IMR-90 (cell line): ENCODE measurements at regions not wholly inside any gene's neighbourhood (a gene's known extent, or its start where the extent isn't known, plus 50 kb on each side); places are given as distances from the start of the nearest gene placed in this dataset.

ENCODE experiments used
- CEBPB ChIP-seq: IDR thresholded peaks from 2 replicates; pipeline ENCODE4 v1.6.1; 2012; ENCODE audit warnings: low read depth, low read length, improper control_type of control experiment
- CTCF ChIP-seq: conservative IDR thresholded peaks from 2 replicates; pipeline ENCODE4 v1.5.1; 2012; ENCODE audit warnings: mild to moderate bottlenecking, low read depth, low read length, improper control_type of control experiment
- RAD21 ChIP-seq: IDR thresholded peaks from 2 replicates; pipeline ENCODE4 v1.6.1; 2012; ENCODE audit warnings: low read length, improper control_type of control experiment

GRCh38 chr10:29886299-29886698 lies 173.1 kb downstream of the JCAD start:
- TF ChIP-seq RAD21 (no peak), CTCF (no peak), CEBPB (no peak)
